Bone marrow (tissue), 2 donors: ENCODE measurements at regions not wholly inside any gene's neighbourhood (a gene's known extent, or its start where the extent isn't known, plus 50 kb on each side); places are given as distances from the start of the nearest gene placed in this dataset.

ENCODE experiments used
- DNase-seq, 2 donors: peaks; one replicate each; lab custom pipeline; 2025; lab: John Stamatoyannopoulos, UW

GRCh38 chr11:105189581-105189980 is 50.0 kb upstream of the CARD18 start:
- DNase-seq = no peak
